Hepatocyte (in vitro differentiated cells): ENCODE measurements at regions not wholly inside any gene's neighbourhood (a gene's known extent, or its start where the extent isn't known, plus 50 kb on each side); places are given as distances from the start of the nearest gene placed in this dataset.
"Not testable (repeated sequence)": the region's sequence is repeated elsewhere in the genome, so short reads cannot be mapped to it uniquely, and the experiment has no call there.

Experiments
- EZH2 ChIP-seq: fragments of 200-600 bp; sonication (generic); IDR thresholded peaks from 2 replicates; pipeline ENCODE4 v1.6.1; 2016; ENCODE audit warnings: antibody characterized with exemption, mild to moderate bottlenecking, borderline replicate concordance
- EZH2phosphoT487 ChIP-seq: fragments of 200-600 bp; sonication (generic); IDR thresholded peaks from one replicate; pipeline ENCODE4 v1.6.1; 2018; ENCODE audit warnings: antibody characterized with exemption, mild to moderate bottlenecking, low read depth, moderate library complexity; ENCODE audit not compliant: unreplicated experiment, severe bottlenecking
- TF ChIP-seq, protein P1 (sequence below): fragments of 200-600 bp; sonication (generic); IDR thresholded peaks from 2 replicates; pipeline ENCODE4 v1.5.1; 2016; ENCODE audit warnings: antibody characterized with exemption, mild to moderate bottlenecking; ENCODE audit not compliant: poor library complexity

- TF ChIP-seq, protein P1, sequence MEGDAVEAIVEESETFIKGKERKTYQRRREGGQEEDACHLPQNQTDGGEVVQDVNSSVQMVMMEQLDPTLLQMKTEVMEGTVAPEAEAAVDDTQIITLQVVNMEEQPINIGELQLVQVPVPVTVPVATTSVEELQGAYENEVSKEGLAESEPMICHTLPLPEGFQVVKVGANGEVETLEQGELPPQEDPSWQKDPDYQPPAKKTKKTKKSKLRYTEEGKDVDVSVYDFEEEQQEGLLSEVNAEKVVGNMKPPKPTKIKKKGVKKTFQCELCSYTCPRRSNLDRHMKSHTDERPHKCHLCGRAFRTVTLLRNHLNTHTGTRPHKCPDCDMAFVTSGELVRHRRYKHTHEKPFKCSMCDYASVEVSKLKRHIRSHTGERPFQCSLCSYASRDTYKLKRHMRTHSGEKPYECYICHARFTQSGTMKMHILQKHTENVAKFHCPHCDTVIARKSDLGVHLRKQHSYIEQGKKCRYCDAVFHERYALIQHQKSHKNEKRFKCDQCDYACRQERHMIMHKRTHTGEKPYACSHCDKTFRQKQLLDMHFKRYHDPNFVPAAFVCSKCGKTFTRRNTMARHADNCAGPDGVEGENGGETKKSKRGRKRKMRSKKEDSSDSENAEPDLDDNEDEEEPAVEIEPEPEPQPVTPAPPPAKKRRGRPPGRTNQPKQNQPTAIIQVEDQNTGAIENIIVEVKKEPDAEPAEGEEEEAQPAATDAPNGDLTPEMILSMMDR, result not testable (repeated sequence)
- not testable (repeated sequence) for TF ChIP-seq EZH2, EZH2phosphoT487
Measured at GRCh38 chr16:29600111-29601000, 62.7 kb upstream of the SPN start.
